Occipital lobe (tissue), 1 donor: ENCODE measurements at regions not wholly inside any gene's neighbourhood (a gene's known extent, or its start where the extent isn't known, plus 50 kb on each side); places are given as distances from the start of the nearest gene placed in this dataset.
"Not testable (repeated sequence)": the region's sequence is repeated elsewhere in the genome, so short reads cannot be mapped to it uniquely, and the experiment has no call there.

ENCODE experiments used
- DNase-seq: peaks from one replicate; lab custom pipeline; 2025; lab: John Stamatoyannopoulos, UW

GRCh38 chr1:45258059-45258650 is 51.8 kb upstream of the ZSWIM5 start:
- DNase-seq: no peak

- no peak for DNase-seq
Observed at GRCh38 chr1:45259053-45259452, 52.6 kb upstream of the ZSWIM5 start.

GRCh38 chr1:45260244-45260643 is 53.8 kb upstream of the ZSWIM5 start:
- no peak for DNase-seq

GRCh38 chr1:45263132-45263531 is 56.7 kb upstream of the ZSWIM5 start:
- no peak for DNase-seq

GRCh38 chr1:45265244-45265643 is 58.8 kb upstream of the ZSWIM5 start:
- no peak for DNase-seq

- DNase-seq: no peak
Observed at GRCh38 chr1:45266151-45266801, 59.9 kb upstream of the ZSWIM5 start.

- DNase-seq: not testable (repeated sequence)
Observed at GRCh38 chr1:45268310-45268709, 58.4 kb upstream of the HPDL start.

GRCh38 chr1:45272267-45272666 is 54.4 kb upstream of the HPDL start:
- DNase-seq: not testable (repeated sequence)

- DNase-seq: no peak
Observed at GRCh38 chr1:45272913-45273371, 53.8 kb upstream of the HPDL start.

- DNase-seq: peak; percentile 7
Observed at GRCh38 chr1:45275054-45275453, 51.6 kb upstream of the HPDL start.
